PFSK-1 (cell line): ENCODE measurements at regions not wholly inside any gene's neighbourhood (a gene's known extent, or its start where the extent isn't known, plus 50 kb on each side); places are given as distances from the start of the nearest gene placed in this dataset.

Experiments
- POLR2AphosphoS5 ChIP-seq: IDR thresholded peaks from 2 replicates; pipeline ENCODE4 v1.6.1; 2012; ENCODE audit warnings: low read depth, mild to moderate bottlenecking, control low read depth, low read length, moderate library complexity
- SIN3A ChIP-seq: IDR thresholded peaks from 2 replicates; pipeline ENCODE4 v1.6.1; 2012; ENCODE audit warnings: mild to moderate bottlenecking, low read length, moderate library complexity, borderline replicate concordance; ENCODE audit not compliant: insufficient read depth
- TAF1 ChIP-seq: IDR thresholded peaks from 2 replicates; pipeline ENCODE4 v1.6.1; 2012; ENCODE audit warnings: low read length, control low read depth, borderline replicate concordance; ENCODE audit not compliant: insufficient read depth
- TF ChIP-seq, protein P1 (sequence below), 2 experiments: IDR thresholded peaks; 2 replicates each; pipeline versions ENCODE4 v1.6.1 to v1.8.0; 2011 to 2012; ENCODE audit warnings: low read depth in 2 of 2, low read length in 2 of 2, control low read depth in 1 of 2, inconsistent platforms in 1 of 2, mild to moderate bottlenecking in 1 of 2, moderate library complexity in 1 of 2; ENCODE audit not compliant: insufficient read depth in 1 of 2

DNA sequence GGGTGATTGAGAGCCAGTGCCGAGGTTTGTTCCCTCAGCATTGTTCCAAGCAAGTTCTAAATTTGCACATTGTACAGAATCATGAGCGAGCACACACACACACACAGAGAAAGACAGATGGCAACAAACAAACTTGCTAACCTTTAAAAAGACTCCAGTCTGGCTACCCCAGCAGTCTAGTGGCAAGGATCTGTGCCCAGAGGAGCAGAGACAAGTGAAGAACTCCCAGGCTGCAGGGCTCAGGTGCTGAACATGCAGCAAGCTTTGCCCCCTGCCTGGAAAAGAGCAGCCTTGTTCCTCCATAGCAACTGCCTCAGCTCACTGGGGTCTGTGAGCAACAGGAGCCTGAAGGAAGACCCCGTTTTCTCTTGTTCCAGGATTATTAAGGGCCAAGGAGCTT lies 169.2 kb upstream of the CCDC68 start:
- no peak for TF ChIP-seq POLR2AphosphoS5
- TF ChIP-seq SIN3A: no peak
- no peak for TF ChIP-seq TAF1
- TF ChIP-seq, protein P1, sequence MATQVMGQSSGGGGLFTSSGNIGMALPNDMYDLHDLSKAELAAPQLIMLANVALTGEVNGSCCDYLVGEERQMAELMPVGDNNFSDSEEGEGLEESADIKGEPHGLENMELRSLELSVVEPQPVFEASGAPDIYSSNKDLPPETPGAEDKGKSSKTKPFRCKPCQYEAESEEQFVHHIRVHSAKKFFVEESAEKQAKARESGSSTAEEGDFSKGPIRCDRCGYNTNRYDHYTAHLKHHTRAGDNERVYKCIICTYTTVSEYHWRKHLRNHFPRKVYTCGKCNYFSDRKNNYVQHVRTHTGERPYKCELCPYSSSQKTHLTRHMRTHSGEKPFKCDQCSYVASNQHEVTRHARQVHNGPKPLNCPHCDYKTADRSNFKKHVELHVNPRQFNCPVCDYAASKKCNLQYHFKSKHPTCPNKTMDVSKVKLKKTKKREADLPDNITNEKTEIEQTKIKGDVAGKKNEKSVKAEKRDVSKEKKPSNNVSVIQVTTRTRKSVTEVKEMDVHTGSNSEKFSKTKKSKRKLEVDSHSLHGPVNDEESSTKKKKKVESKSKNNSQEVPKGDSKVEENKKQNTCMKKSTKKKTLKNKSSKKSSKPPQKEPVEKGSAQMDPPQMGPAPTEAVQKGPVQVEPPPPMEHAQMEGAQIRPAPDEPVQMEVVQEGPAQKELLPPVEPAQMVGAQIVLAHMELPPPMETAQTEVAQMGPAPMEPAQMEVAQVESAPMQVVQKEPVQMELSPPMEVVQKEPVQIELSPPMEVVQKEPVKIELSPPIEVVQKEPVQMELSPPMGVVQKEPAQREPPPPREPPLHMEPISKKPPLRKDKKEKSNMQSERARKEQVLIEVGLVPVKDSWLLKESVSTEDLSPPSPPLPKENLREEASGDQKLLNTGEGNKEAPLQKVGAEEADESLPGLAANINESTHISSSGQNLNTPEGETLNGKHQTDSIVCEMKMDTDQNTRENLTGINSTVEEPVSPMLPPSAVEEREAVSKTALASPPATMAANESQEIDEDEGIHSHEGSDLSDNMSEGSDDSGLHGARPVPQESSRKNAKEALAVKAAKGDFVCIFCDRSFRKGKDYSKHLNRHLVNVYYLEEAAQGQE (IDR thresholded peaks at IDR 0.05; ENCODE audit: insufficient read depth in 1 of 2, low read depth in 2 of 2, low read length in 2 of 2): no peak
